GM10248 (cell line): ENCODE measurements at regions not wholly inside any gene's neighbourhood (a gene's known extent, or its start where the extent isn't known, plus 50 kb on each side); places are given as distances from the start of the nearest gene placed in this dataset.

Experiments
- CTCF ChIA-PET: fragments of 300-600 bp; sonication (Branson Sonifier 250); formaldehyde crosslinking; extraction: SDS; loops from one replicate; lab custom pipeline; 2021; ENCODE audit warnings: antibody characterized with exemption; lab: Yijun Ruan, JAX
- POLR2A ChIA-PET: fragments of 350-650 bp; sonication (Branson Sonifier 250); formaldehyde crosslinking; extraction: SDS; loops from one replicate; lab custom pipeline; 2020; ENCODE audit warnings: antibody characterized with exemption; lab: Yijun Ruan, JAX
- DNase-seq: peaks from one replicate; pipeline ENCODE4 v3.0.0; 2012; ENCODE audit errors: extremely low spot score
- TF ChIP-seq, protein P1 (sequence below): IDR thresholded peaks from 2 replicates; pipeline ENCODE4 v1.5.1; 2012; ENCODE audit warnings: mild to moderate bottlenecking, low read depth; ENCODE audit errors: extremely low read depth, missing control alignments, control extremely low read depth

DNA sequence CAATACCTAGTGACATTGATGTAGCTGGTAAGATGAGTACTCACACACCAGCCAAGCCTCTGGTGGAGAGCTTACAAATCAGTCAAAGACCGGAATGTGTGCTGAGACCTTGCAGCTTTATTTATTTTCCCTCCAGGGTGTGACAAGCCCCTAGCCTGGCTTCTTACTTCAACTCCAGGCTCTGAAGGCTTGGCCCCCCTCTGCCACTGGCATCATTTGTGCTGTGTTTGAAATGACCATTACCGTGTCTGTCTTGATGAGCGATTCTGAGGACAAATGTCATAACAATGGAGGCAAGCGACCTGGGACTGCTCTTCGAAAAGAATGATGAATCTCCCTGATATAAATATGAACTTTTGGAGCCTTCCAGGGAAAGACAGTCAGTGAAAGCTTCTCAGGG is 749.9 kb upstream of the HS6ST1 start:
- TF ChIP-seq, protein P1, sequence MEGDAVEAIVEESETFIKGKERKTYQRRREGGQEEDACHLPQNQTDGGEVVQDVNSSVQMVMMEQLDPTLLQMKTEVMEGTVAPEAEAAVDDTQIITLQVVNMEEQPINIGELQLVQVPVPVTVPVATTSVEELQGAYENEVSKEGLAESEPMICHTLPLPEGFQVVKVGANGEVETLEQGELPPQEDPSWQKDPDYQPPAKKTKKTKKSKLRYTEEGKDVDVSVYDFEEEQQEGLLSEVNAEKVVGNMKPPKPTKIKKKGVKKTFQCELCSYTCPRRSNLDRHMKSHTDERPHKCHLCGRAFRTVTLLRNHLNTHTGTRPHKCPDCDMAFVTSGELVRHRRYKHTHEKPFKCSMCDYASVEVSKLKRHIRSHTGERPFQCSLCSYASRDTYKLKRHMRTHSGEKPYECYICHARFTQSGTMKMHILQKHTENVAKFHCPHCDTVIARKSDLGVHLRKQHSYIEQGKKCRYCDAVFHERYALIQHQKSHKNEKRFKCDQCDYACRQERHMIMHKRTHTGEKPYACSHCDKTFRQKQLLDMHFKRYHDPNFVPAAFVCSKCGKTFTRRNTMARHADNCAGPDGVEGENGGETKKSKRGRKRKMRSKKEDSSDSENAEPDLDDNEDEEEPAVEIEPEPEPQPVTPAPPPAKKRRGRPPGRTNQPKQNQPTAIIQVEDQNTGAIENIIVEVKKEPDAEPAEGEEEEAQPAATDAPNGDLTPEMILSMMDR = no peak
- ChIA-PET POLR2A (no interaction called here), CTCF (interaction anchor here (0.7 to 1.5 kb wide), 2 partner anchors 11 to 94 kb away, joined by 3 to 4 read pairs; no protein-coding TSS in a partner anchor)
- no peak for DNase-seq

DNA sequence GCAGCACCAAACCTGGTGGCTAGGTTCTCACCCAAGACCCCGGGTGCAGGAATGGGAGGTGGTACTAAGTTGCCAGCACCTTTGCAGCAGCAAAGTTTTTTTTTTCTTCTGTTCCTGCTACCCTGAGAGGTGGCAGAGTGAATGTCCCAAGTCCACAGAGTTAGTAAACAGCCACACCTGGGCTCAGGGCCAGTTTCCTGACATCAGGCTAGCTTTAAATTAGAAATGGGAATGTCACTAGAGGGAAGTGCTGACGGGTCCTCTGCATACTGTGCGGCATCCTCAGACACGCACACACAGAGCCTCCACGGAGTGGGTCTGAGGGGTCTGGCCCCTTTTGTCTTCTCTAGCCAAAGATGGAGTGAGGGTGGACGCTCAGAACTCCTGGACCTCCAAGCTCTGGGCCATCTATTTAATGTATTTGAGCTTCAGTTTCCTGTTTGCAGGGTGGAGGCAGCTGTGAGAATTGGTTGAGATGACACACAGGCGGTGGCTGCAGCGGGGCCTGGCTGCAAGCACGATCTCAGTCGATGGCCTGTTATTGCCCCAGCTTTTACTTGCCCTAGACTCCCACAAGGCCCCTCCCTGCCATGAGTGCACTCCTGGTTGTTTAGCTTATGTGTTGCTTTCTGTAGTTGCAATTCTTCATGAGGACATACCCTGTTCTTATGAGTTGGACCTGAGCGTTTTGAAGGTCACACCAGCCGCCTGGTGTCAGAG is 751.4 kb upstream of the HS6ST1 start:
- TF ChIP-seq, protein P1 = no peak
- no peak for DNase-seq
- POLR2A ChIA-PET = no interaction called here
- CTCF ChIA-PET = interaction anchor here (1.5 kb wide), 1 partner anchor 10 kb away, joined by 4 read pairs; no protein-coding TSS in a partner anchor

- TF ChIP-seq, protein P1 = no peak
- ChIA-PET CTCF (no interaction called here), POLR2A (no interaction called here)
- DNase-seq = no peak
Observed at GRCh38 chr2:129070663-129071062, 752.0 kb upstream of the HS6ST1 start.

GRCh38 chr2:129071531-129071930 is 752.9 kb upstream of the HS6ST1 start:
- DNase-seq = no peak
- CTCF ChIA-PET = no interaction called here

GRCh38 chr2:129074298-129074920 is 755.7 kb upstream of the HS6ST1 start:
- ChIA-PET CTCF (no interaction called here), POLR2A (no interaction called here)

More at GRCh38 chr2:129071531-129071930, 752.9 kb upstream of the HS6ST1 start:
- TF ChIP-seq, protein P1 = no peak
- POLR2A ChIA-PET = no interaction called here

GRCh38 chr2:129078548-129078947 is 759.9 kb upstream of the HS6ST1 start:
- POLR2A ChIA-PET = no interaction called here
- CTCF ChIA-PET = interaction anchor here (1.0 to 2.5 kb wide), 3 partner anchors 14 to 22 kb away, joined by 3 to 10 read pairs (median 7); no protein-coding TSS in a partner anchor
- DNase-seq = no peak
- TF ChIP-seq, protein P1 = no peak

More at GRCh38 chr2:129074298-129074920, 755.7 kb upstream of the HS6ST1 start:
- DNase-seq = no peak
- TF ChIP-seq, protein P1 = no peak
